ENCODE measurements at regions not wholly inside any gene's neighbourhood (a gene's known extent, or its start where the extent isn't known, plus 50 kb on each side); places are given as distances from the start of the nearest gene placed in this dataset.

DNA sequence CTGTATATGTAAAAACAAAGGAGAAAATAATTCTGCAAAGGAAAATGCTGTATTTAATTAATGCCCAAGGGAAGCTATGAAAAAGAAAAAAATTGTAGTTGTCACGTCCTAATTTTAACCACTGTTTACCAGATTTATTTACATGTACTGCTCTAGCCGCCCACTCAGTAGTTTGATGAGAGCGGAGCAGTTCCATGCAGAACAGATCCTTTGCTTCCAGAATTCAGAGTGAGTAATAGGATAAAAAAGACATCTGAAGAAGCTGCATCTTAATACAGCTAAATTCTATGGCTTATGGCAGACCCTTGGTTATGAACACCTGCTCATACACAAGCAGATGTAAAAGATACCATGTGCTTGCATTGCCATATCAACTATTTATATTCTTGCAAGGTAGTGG, 287.0 kb downstream of the GASK1B start:
- Mint-ChIP-seq H3K27me3 (no peaks in the 10 kb centered on the region), H3K4me3 (no peak overlapping the region), H3K36me3 (ENCODE audit: low read depth) (no peaks in the 10 kb centered on the region), H3K4me1 (ENCODE audit: low read depth) (no peaks in the 10 kb centered on the region), H3K27ac (no peak overlapping the region), H3K9me3 (no peaks in the 10 kb centered on the region)
- H3K4me1 ChIP-seq (ENCODE audit: insufficient read depth, low read length) = no peaks in the 10 kb centered on the region
- no peaks in the 10 kb centered on the region for H3K27me3 ChIP-seq (ENCODE audit: control insufficient read depth in 1 of 2, insufficient read depth in 2 of 2, low read length in 2 of 2)
- no peaks in the 10 kb centered on the region for H3K36me3 ChIP-seq (ENCODE audit: insufficient read depth, low read length)
- CTCF ChIA-PET = no interaction called here
- no peak for DNase-seq
- no peaks in the 10 kb centered on the region for H3K9me3 ChIP-seq (ENCODE audit: control insufficient read depth in 1 of 2, insufficient read depth in 1 of 2, low read length in 2 of 2)
- no peak for ATAC-seq (ENCODE audit: poor library complexity)
- intact Hi-C loops (cut with DNase I, micrococcal nuclease) = no loop called here
- TF ChIP-seq CTCF (IDR thresholded peaks at IDR 0.05) = no peak
- H3K27ac ChIP-seq (ENCODE audit: low read depth in 1 of 2, low read length in 2 of 2) = no peak overlapping the region
- no peak overlapping the region for H3K4me3 ChIP-seq (ENCODE audit: low read length)
- POLR2A ChIA-PET = no interaction called here

DNA sequence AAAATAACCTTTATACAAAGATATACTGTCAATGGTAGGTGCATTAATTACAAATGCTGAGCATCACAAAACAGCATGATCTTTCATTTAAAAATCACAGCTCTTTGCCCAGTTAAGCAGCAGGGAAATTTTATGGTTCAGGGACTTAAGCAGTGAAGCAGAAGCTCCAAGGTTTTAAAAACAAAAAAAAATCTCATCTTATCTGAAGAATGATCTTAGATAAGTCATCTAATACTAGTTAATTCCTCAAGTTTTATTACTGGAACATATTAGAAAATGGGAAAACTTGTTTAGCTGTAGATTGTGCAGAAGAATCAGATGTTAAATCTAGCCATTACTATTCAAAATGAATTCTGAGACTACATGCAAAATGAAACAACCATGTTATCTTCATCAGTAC, 289.9 kb downstream of the GASK1B start:
- ChIA-PET CTCF (no interaction called here), POLR2A (no interaction called here)
- no peak overlapping the region for H3K27ac ChIP-seq (ENCODE audit: low read depth in 1 of 2, low read length in 2 of 2)
- Mint-ChIP-seq H3K4me1 (ENCODE audit: low read depth) (no peaks in the 10 kb centered on the region), H3K4me3 (no peak overlapping the region), H3K36me3 (ENCODE audit: low read depth) (no peaks in the 10 kb centered on the region), H3K27ac (no peak overlapping the region), H3K9me3 (peaks cover 3% of the 10 kb centered on the region), H3K27me3 (no peaks in the 10 kb centered on the region)
- no peaks in the 10 kb centered on the region for H3K36me3 ChIP-seq (ENCODE audit: insufficient read depth, low read length)
- ATAC-seq (ENCODE audit: poor library complexity) (no peak), DNase-seq (no peak)
- no peak for TF ChIP-seq CTCF (IDR thresholded peaks at IDR 0.05)
- no peak overlapping the region for H3K4me3 ChIP-seq (ENCODE audit: low read length)
- H3K9me3 ChIP-seq (ENCODE audit: control insufficient read depth in 1 of 2, insufficient read depth in 1 of 2, low read length in 2 of 2) = no peaks in the 10 kb centered on the region
- intact Hi-C loops (cut with DNase I, micrococcal nuclease) = no loop called here
- H3K27me3 ChIP-seq (ENCODE audit: control insufficient read depth in 1 of 2, insufficient read depth in 2 of 2, low read length in 2 of 2) = no peaks in the 10 kb centered on the region
- no peaks in the 10 kb centered on the region for H3K4me1 ChIP-seq (ENCODE audit: insufficient read depth, low read length)

DNA sequence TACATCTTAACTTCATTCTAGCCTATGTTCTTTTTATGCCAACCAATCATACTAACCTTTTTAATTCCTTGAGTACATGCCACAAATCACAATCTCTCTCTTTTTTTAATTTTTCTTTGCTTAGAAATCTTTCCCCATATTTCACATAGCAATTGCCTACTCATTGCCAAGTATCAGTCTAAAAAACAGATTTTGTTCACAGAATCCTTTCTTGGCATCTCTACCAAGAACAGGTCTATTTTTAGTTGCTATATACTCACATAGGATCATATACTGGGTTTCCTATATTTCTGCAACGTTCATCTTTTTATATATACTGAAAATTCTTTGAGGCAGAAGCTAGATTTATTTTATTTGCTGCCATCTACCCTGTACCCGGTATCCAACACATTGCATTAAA, 292.1 kb downstream of the GASK1B start:
- Histone ChIP-seq H3K27ac (ENCODE audit: low read depth in 1 of 2, low read length in 2 of 2) (no peak overlapping the region), H3K27me3 (ENCODE audit: control insufficient read depth in 1 of 2, insufficient read depth in 2 of 2, low read length in 2 of 2) (no peaks in the 10 kb centered on the region), H3K4me1 (ENCODE audit: insufficient read depth, low read length) (no peaks in the 10 kb centered on the region), H3K9me3 (ENCODE audit: control insufficient read depth in 1 of 2, insufficient read depth in 1 of 2, low read length in 2 of 2) (no peaks in the 10 kb centered on the region), H3K4me3 (ENCODE audit: low read length) (no peak overlapping the region), H3K36me3 (ENCODE audit: insufficient read depth, low read length) (no peaks in the 10 kb centered on the region)
- Mint-ChIP-seq H3K9me3 (peaks cover 9% of the 10 kb centered on the region), H3K27me3 (no peaks in the 10 kb centered on the region), H3K27ac (no peak overlapping the region), H3K36me3 (ENCODE audit: low read depth) (no peaks in the 10 kb centered on the region), H3K4me1 (ENCODE audit: low read depth) (no peaks in the 10 kb centered on the region), H3K4me3 (no peak overlapping the region)
- DNase-seq (no peak), ATAC-seq (ENCODE audit: poor library complexity) (no peak)
- ChIA-PET POLR2A (no interaction called here), CTCF (no interaction called here)
- intact Hi-C loops (cut with DNase I, micrococcal nuclease) = no loop called here
- no peak for TF ChIP-seq CTCF (IDR thresholded peaks at IDR 0.05)
